ENCODE measurements at regions not wholly inside any gene's neighbourhood (a gene's known extent, or its start where the extent isn't known, plus 50 kb on each side); places are given as distances from the start of the nearest gene placed in this dataset.
"Not testable (repeated sequence)": the region's sequence is repeated elsewhere in the genome, so short reads cannot be mapped to it uniquely, and the experiment has no call there.

DNA sequence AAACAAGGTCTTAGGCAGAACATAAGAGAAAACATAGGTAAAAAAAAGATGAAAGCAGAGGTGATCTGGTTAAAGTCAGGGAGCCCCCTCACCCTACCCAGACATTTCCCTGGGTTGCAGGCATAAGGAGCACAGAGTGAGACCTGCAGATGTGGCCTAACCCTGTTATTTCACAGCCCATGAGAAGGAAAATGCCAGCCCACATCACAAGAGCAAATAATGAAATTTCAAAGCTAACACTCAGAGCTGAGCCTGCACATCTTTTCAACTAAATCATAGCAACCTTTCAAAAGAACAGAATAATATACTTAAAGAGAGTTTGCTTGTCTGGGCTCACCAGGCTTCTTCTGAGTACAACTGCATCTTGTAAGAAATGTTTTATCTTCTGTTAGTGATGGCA is 295.4 kb downstream of the RPAP3 start:
- no peak for DNase-seq (ENCODE audit: low read depth)

DNA sequence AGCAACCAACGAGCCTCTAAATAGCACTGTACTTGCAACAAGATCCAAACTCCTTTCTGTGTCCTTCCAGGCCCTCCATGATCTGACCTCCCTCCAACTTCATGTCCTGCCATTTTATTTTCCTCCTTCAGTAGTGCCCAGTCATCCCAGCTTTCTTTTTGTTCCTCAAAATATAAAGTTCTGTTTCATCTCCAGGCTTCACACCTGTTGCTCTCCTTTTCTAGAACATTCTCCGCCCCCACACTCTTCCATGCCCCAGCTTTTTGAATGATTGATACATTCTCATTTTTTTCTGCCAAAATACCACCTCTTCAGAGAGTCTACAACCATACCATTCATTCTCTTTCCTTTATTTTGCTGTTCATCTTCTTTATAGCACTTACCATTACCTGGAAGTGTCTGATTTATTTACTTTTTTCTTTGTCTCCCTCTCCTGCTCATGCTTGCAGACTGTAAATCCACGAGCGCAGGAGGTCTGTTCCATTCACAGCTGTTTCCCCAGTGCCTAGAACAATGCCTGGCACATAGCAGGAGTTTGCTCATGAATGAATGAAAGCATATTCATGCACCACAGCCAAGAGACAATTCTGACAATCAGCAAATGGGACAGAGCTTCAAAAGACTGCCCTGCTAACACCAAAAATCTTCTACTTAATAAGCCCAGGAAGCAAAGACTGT is 296.4 kb downstream of the RPAP3 start:
- DNase-seq (ENCODE audit: low read depth), result no peak

DNA sequence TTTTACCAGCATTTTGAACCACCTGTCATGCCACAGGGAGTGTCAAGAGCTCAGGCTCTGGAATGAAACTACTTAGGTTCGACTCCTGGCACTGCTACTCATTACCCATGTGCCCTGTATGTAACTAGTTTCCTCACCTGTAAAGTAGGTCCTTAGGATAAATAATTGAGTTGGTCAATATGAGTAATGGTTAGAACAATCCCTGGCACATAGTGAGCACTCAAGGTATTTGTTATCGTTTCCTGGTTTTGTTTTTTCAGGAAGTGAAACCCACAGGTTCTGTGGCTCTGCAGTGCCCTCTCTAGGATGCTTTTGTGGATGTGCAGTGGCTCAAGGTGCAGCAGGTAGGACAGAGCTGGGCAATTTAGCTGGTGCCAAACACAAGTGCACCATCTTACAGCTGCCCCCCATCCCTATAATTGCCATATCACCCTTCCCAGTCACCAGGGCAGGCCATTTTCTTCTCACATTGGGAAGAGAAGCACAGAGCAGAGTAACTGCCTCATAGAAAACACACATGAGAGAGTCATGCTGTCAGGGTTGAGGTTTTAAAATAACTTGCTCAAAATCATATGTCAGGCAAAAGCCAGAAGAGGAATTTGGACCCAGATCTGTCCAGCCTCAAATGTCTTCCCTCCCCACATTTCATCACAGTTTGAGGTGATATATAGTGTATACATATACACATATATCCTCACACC is 297.5 kb downstream of the RPAP3 start:
- peak; percentile 15 for DNase-seq (ENCODE audit: low read depth)

DNA sequence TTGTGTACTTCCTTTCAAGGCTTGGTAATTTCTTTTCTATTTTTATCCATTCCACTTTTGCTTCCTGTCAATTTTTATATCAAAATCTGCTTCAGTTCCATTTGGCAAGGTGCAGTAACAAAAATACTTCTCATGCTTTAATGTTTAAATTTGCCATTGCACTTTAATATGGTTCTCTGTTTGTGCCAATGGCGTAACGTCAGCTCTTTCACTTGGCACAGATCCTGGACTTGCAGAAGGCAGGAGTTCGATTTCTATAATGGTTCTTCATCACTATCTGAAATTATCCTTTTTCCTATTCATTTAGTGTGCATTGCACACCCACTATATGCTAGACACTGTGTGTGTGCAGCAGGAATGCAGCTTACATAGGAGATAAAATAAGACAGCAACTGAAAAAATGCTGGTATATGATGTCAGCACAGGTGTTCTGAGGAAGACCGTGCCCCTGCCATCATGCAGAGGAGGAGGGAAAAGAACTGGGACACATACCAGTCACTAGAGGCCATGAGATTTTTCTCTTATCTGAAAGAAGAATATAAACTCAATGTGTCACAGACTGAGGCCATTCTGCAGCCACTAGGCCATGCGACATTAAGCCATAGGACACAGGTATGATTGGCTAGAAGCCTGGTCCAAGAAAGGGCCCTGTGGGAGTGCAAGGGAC is 298.2 kb downstream of the RPAP3 start:
- DNase-seq (ENCODE audit: low read depth), result no peak

DNA sequence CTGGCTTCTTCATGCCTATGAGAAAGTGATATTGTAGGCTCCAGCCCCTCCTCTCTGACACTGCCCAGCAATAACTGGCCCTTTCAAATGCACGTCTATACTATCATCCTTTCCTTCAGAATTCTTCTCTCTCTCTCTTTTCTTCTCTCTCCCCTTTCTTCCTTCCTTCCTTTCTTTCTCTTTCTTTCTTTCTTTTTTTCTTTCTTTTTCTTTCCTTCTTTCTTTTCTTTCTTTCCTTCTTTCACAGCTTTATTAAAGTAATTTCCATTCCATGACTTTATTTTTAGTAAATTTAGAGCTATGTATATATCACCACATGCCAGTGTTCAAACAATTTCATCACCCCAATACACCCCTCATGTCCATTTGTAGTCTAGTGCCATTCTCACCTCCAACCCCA is 302.1 kb downstream of the RPAP3 start:
- no peak for DNase-seq (ENCODE audit: low read depth)

DNA sequence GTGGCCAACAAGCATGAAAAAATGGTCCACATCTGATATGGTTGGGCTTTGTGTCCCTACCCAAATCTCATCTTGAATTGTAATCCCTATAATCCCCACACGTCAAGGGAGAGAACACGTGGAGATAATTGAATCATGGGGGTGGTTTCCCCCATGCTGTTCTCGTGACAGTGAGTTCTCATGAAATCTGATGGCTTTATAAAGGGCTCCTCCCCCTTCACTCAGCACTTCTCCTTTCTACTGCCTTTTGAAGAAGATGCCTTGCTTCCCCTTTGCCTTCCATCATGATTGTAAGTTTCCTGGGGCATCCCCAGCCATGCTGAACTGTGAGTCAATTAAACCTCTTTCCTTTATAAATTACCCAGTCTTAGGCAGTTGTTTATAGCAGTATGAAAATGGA is 304.6 kb downstream of the RPAP3 start:
- not testable (repeated sequence) for DNase-seq (ENCODE audit: low read depth)

DNA sequence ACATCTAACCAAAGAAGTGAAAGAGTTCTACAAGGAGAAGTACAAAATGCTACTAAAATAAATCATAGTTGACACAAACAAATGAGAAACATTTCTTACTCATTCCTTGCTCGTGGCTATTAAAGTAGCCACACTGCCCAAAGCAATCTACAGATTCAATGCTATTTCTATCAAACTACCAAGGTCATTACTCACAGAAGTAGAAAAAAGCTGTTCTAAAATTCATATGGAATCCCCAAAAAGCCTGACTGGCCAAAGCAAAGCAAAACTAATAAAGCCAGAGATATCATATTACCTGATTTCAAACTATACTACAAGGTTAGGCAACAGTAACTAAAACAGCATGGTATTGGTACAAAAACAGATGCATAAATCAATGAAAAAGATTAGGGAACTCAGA is 305.6 kb downstream of the RPAP3 start:
- DNase-seq (ENCODE audit: low read depth), result no peak

DNA sequence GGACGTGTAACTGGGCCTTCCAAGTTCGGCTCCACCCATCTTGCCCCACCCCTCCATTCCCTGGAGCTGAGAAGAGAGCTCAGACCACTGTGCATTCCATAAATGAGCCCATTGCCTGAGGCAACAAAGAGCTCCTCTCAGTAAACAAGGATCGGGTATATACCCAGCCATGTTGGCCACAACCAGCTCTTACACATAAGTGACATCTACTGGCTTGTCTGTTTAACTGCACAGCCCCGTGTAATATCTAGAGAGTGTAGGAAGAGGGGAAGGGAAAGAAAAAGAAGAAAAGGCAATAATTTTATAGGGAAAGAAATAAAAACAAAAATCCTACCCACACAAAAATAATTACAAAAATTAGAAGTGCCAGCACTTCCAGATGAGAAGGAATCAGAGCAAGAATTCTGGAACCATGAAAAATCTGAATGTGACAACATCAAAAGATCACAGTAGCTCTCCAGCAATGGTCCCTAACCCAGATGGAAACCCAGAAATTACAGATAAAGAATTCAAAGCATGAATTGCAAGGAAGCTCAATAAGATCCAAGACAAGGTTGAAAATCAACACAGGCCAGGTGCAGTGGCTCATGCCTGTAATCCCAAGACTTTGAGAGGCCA is 308.1 kb downstream of the RPAP3 start:
- peak; percentile 20 for DNase-seq (ENCODE audit: low read depth)

DNA sequence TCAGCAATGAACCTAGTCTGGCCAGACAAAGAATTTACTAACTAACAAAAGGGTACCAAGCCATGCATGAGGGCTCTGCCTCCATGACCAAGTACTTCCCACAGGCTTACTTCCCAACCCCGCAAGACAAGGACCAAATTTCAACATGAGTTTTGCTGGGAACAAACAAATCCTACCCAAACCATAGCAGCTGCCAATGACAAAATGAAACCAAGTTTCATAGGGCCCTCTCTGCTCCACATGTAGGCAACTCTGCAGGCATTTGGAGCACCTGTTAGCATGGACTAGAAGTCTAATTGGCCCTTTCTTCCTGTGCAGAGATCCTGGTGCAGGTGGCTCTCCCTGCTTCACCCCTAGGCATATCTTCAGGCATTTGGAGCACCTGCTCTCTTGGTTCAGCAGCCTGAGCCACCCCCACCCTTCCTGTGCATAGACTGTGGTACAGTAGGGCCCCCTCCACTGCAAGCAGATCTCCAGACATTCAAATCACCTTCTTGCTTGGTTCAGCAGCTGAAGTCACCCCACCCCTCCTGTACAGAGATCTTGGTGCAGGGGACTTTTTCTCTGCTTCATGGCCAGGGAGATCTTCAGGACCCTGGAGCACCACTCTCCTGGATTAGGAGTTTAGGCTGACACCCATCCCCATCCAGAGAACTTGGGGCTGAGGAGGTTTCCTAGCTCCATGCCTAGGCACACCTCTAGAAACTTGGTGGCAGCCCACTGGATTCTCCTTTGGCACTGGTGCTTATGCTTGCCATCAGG is 308.7 kb downstream of the RPAP3 start:
- no peak for DNase-seq (ENCODE audit: low read depth)

DNA sequence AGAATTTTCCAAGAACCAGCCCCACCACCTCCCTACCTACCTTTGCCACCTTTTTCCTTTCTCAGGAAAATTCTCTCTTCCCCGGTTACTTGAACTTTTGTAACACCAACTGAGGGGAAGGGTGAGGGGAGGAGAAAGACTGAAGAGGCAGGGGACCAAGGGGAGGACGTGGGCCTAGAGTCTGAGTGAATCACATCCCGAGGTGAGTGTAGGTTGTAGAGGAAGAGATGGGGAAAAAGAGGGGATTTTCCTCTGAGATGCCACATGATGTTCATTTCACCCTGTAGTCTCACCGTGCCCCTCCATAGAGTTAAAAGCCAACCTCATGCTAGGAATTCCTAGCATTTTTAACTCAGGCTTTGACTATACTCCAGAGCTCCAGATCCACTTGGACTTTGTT is 311.8 kb downstream of the RPAP3 start:
- no peak for DNase-seq (ENCODE audit: low read depth)

DNA sequence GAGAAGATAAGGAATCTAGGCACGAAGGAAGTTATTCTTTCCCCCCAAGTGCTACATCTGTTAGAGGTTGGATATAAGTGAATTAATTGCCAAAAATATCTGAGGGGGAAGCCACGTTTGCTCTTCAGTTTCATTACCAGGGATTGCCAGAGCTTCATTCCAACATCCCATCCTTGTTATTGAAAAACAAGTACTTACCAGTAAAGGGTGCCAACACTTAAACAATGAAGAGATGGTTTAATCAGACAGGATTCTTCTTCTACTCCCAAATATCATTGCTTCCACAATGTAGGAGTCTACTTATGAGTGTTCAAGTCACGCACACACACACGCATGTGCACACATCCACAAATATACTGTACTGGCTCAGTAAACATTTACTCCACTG is 312.4 kb downstream of the RPAP3 start:
- DNase-seq (ENCODE audit: low read depth), result no peak

DNA sequence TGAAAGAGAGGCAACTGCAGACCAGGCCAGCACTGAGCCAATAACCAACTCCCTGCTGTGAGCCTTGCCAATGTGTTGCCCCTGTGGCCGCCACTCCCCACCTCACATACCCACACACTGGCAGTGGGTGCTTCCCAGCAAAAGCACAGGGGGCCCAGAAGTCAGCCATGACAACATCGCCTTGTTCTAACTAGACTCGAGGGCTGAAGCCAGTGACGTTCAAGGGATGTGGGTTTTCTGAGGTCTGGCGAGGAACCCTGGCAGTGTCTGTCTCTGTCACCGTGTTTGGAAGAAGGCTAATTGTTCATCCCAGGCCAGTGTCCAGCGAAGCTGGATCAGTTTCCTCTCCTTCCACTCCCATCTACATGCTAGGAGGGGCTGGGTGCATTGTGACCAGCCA is 311.8 kb upstream of the AMIGO2 start:
- peak; percentile 43 for DNase-seq (ENCODE audit: low read depth)

DNA sequence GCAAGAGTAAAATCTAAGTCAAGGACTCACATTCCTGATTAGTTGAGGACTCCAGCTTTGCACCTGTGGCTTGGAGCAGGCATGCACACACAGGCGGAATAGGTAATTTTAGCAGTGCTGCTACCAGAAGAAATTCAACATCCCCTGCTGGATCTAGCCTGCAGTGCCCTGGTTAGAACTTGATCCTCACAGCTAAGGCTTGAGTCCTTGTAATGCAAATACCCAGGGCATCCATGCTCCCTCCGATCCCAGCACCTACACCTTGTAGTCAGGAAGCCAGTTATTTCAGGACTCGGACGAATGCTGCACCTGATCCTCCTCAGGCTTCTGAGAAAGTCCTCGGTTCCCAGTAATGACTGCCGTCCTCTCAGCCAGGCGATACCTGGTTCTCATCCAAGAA is 309.0 kb upstream of the AMIGO2 start:
- no peak for DNase-seq (ENCODE audit: low read depth)

DNA sequence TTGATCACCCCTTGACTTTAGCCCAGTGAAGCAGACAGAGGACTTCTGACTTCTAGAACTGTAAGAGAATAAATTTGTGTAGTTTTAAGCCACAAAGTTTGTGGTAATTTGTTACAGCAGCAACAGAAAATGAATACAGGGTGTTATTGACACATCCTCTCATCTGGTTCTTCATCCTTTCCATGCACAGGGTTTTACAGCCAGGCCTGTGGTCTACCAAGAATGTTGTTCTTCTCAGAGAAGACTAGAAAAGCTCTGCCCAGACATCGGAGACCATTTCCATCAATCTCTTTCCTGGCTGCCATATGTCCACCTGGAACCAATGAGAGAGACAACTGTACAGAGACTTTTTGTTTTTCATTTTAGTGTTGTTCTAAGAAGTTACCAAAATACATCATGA is 308.2 kb upstream of the AMIGO2 start:
- DNase-seq (ENCODE audit: low read depth), result no peak

DNA sequence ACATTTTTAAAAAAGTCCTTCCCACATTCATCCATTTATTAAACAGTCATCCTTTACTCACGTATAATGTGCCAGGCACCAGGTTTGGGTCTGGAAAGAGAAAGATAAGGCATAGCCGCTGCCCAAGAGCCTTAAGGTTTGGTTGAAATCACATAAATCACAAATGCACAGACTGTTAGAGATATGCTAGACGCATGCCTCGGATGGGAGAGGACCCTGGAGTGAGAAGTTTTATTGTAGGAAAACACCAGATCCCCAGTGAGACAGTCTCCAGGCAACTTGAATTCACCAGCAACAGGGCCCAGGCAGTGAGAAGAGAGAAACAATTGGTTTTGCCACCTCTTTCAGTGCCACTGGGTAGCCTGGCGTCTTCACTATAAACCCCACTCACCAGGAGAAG is 305.9 kb upstream of the AMIGO2 start:
- DNase-seq (ENCODE audit: low read depth), result no peak

DNA sequence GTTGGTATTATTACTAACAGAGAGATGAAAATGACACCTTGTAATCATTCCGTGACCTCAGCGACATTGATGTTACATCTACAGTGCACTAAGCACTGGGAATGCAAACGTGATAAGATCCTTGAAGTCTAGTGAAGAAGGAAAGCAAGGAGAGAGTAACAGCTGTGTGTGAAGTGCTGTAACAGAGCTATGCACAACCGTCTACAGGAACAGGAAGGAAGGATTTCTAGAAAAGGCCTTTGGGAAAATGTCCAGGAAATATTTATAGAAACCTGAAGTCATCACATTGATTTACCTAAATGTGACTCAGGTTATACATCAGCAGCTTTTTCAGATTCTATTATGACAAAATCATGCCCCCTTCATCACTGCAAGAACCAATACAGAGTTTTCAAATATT is 304.2 kb upstream of the AMIGO2 start:
- no peak for DNase-seq (ENCODE audit: low read depth)

DNA sequence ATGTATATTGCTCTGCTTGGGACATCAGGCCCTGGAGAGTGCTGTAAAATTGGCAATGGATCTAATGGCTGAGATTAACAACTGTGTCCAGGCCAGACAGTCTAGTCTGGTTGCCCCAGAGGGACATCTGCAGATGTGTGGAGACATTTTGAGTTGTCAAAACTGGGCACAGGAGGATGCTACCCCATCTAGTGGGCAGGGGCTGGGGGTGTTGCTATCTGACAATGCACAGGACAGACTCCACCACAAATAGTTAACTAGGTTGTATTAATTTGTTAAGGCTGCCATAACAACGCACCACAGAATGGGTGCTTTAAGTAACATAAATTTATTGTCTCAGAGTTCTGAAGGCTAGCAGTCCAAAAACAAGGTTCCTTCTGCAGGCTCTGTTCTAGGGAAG is 302.5 kb upstream of the AMIGO2 start:
- DNase-seq (ENCODE audit: low read depth), result no peak

DNA sequence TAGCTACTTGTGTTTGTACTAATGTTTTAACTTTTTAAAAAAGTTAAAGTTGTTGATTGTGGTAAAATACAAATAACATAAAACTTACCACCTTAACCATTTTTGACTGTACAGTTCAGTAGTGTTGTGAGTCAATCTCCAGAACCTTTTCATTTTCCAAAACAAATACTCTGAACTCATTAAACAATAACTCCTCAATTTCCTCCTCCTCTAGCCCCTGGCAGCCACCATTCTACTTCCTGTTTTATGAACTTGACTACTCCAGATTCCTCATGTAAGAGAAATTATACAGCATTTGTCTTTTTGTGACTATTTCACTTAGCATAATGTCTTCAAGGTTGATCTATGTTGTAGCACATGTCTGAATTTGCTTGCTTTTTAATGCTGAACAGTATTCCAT is 299.1 kb upstream of the AMIGO2 start:
- no peak for DNase-seq (ENCODE audit: low read depth)

DNA sequence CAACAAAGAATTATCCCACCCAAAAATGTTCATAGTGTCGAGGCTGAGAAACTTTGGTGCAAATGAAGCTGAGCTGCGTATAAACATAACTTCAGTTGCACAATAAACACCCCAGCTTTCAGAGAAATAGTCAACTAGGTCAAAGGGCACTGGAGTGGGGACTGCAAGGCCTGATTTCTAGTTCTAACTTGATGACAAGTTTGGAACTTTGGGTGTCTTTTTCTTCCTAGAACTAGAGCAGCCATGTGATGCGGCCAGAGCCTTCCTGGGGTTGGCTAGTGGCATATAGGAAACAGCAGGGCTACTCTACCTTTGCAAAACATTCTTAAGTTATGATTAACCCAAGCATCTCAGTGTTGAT is 298.4 kb upstream of the AMIGO2 start:
- DNase-seq (ENCODE audit: low read depth), result no peak

DNA sequence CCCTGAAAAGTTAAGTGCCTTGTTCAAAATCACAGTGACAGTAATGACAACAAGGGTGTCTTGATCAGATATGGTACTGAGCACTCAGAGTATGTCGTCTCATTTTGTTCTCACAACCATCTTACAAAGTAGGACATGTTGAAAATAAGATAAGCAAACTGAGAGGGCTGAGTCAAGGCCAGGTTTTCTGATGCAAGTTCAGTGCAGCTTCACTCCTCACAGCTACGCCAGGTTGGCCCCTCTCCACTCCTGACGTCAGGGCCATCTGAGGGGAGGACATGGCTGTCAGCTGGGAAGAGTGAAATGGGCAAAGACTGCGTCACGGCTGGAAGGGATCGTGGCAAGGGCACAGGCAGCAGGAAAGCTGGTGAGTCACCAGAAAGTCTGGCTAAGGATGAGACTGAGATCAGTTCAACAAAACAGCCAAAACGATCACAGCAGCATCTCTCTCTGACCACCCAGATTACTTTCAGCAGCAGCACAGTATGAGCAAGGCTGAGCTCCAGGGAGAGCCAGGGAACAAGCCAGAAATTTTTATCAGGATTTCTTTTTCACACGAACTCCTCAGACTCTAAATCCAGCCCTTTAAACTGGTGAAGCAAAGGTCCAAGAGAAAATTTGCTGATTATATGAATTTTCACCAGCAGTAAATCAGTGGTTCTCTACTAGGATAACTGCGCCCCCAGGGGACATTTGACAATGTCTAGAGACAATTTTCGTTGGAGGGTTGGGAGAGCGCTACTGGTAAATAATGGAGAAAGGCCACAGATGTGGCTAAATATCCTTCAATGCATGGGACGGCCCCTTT is 297.9 kb upstream of the AMIGO2 start:
- no peak for DNase-seq (ENCODE audit: low read depth)

DNA sequence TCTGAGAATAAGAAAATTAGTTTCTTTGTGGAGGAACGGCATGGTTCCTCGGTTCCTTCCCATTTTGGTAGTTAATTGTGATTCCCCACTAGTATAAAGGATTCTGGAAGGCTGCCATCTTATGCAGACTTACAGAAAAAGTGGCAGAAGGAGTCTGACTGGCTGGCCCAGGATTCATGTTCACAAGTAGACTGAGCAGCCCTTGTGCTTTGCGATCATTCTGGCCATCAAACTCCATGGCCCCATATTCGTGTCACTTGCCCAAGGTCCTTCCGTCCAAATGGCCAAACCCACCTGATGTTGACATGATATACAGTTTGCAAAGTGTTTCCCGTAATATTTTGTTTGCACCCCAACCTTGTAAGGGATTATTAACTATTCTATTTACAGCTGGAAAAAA is 297.2 kb upstream of the AMIGO2 start:
- DNase-seq (ENCODE audit: low read depth), result no peak

Data from T follicular helper cell (primary cell).